ENCODE measurements at regions not wholly inside any gene's neighbourhood (a gene's known extent, or its start where the extent isn't known, plus 50 kb on each side); places are given as distances from the start of the nearest gene placed in this dataset.

GRCh38 chr7:52786174-52786573 is 249.3 kb upstream of the POM121L12 start:
- Histone ChIP-seq H3K23ac (ENCODE audit: low read depth, low read length) (no peak overlapping the region), H3K4ac (ENCODE audit: low read depth, low read length) (no peak overlapping the region), H2BK5ac (ENCODE audit: low read depth, low read length, poor library complexity, severe bottlenecking) (no peak overlapping the region), H2BK120ac (ENCODE audit: low read depth, low read length) (no peak overlapping the region), H3K18ac (ENCODE audit: low read depth, low read length) (no peak overlapping the region), H3K79me1 (ENCODE audit: low read depth in 1 of 2, low read length in 2 of 2) (no peaks in the 10 kb centered on the region), H3K4me2 (ENCODE audit: low read depth, low read length) (no peak overlapping the region), H2AFZ (replicated peaks; ENCODE audit: low read length, poor library complexity) (no peak overlapping the region), H2BK20ac (ENCODE audit: low read depth, low read length) (no peak overlapping the region), H2AK9ac (replicated peaks; ENCODE audit: low read depth, low read length, poor library complexity) (no peak overlapping the region), H2BK15ac (ENCODE audit: low read depth, low read length) (no peak overlapping the region), H4K5ac (ENCODE audit: low read depth, low read length) (no peak overlapping the region), H2AK5ac (ENCODE audit: low read depth, low read length) (no peak overlapping the region), H3K9ac (ENCODE audit: low read depth, low read length) (no peak overlapping the region), H4K91ac (ENCODE audit: insufficient read depth, low read depth, low read length) (no peak overlapping the region), H3K36me3 (ENCODE audit: control insufficient read depth, insufficient read depth, low read length) (no peaks in the 10 kb centered on the region), H3K9me3 (ENCODE audit: control insufficient read depth, insufficient read depth, low read length) (peaks cover 10% of the 10 kb centered on the region), H3K56ac (ENCODE audit: extremely low read depth, insufficient read depth, low read length) (no peak overlapping the region), H4K8ac (ENCODE audit: low read depth in 2 of 2, low read length in 2 of 2) (no peak overlapping the region), H4K20me1 (ENCODE audit: insufficient read depth, low read length) (no peaks in the 10 kb centered on the region), H3K14ac (replicated peaks; ENCODE audit: low read depth, low read length) (no peak overlapping the region), H3K27ac (ENCODE audit: insufficient read depth, low read length) (no peak overlapping the region), H3K4me1 (ENCODE audit: control insufficient read depth, insufficient read depth, low read length) (no peaks in the 10 kb centered on the region), H3K9me1 (ENCODE audit: insufficient read depth, low read length) (no peaks in the 10 kb centered on the region), H3K4me3 (ENCODE audit: insufficient read depth, low read depth, low read length) (no peak overlapping the region), H3K27me3 (ENCODE audit: control insufficient read depth, insufficient read depth, low read length) (no peaks in the 10 kb centered on the region)
- dilution Hi-C loops (cut with HindIII; ENCODE audit: low sequenced_read_pairs, unreplicated experiment) = no loop called here
- TF ChIP-seq MXI1 (IDR thresholded peaks at IDR 0.05; ENCODE audit: borderline replicate concordance, low read depth, low read length) (no peak), CEBPB (IDR thresholded peaks at IDR 0.05; ENCODE audit: low read depth, low read length) (no peak), RFX5 (IDR thresholded peaks at IDR 0.05; ENCODE audit: low read depth, low read length) (no peak), POLR2A (IDR thresholded peaks at IDR 0.05; ENCODE audit: low read depth, low read length) (no peak), CTCF (conservative IDR thresholded peaks at IDR 0.05; ENCODE audit: low read depth, low read length) (no peak), BHLHE40 (IDR thresholded peaks at IDR 0.05; ENCODE audit: low read depth, low read length) (no peak), FOS (IDR thresholded peaks at IDR 0.05; ENCODE audit: low read depth, low read length) (no peak), RCOR1 (IDR thresholded peaks at IDR 0.05; ENCODE audit: insufficient replicate concordance, low read length) (no peak)
- CTCF ChIA-PET = no interaction called here
- 100% methylated on average over 1 of the region's 3 CpGs; no CpG with 5 or more reads in 1 of the 2 experiments for WGBS, 2 experiments (ENCODE audit: extremely low coverage in 2 of 2, insufficient read length in 1 of 2)
- POLR2A ChIA-PET (ENCODE audit: unreplicated experiment) = no interaction called here
- ATAC-seq (ENCODE audit: low read depth) = no peak
- in situ Hi-C loops (cut with MboI; ENCODE audit: low sequenced_read_pairs) = no loop called here
- DNase-seq = no peak
- intact Hi-C loops (cut with micrococcal nuclease) = no loop called here
- no TSS peak for BruUV-seq (replicated peaks)
